NCI-H510A (cell line): ENCODE measurements at regions not wholly inside any gene's neighbourhood (a gene's known extent, or its start where the extent isn't known, plus 50 kb on each side); places are given as distances from the start of the nearest gene placed in this dataset.

Experiments
- DNase-seq: peaks from one replicate; lab custom pipeline; 2025; lab: John Stamatoyannopoulos, UW

GRCh38 chr14:104387022-104388010 lies 192.2 kb upstream of the C14orf180 start:
- no peak for DNase-seq

- DNase-seq: no peak
These were observed 191.5 kb upstream of the C14orf180 start for GRCh38 chr14:104388011-104388521.

GRCh38 chr14:104388541-104389325 lies 190.8 kb upstream of the C14orf180 start:
- no peak for DNase-seq

GRCh38 chr14:104389326-104390220 lies 190.0 kb upstream of the C14orf180 start:
- DNase-seq: no peak

GRCh38 chr14:104390221-104390931 lies 189.2 kb upstream of the C14orf180 start:
- DNase-seq: no peak

GRCh38 chr14:104390941-104391901 lies 188.3 kb upstream of the C14orf180 start:
- no peak for DNase-seq

- no peak for DNase-seq
These were observed 187.6 kb upstream of the C14orf180 start for GRCh38 chr14:104392001-104392395.

- DNase-seq: no peak
These were observed 187.0 kb upstream of the C14orf180 start for GRCh38 chr14:104392396-104393198.

- DNase-seq: no peak
These were observed 186.2 kb upstream of the C14orf180 start for GRCh38 chr14:104393199-104393897.

- DNase-seq: no peak
These were observed 185.6 kb upstream of the C14orf180 start for GRCh38 chr14:104393898-104394381.

GRCh38 chr14:104394409-104394851 lies 185.1 kb upstream of the C14orf180 start:
- no peak for DNase-seq

- no peak for DNase-seq
These were observed 184.3 kb upstream of the C14orf180 start for GRCh38 chr14:104395276-104395675.

GRCh38 chr14:104395941-104396681 lies 183.5 kb upstream of the C14orf180 start:
- DNase-seq: no peak

GRCh38 chr14:104396682-104397470 lies 182.7 kb upstream of the C14orf180 start:
- DNase-seq: no peak

- DNase-seq: no peak
These were observed 181.6 kb upstream of the C14orf180 start for GRCh38 chr14:104397956-104398355.

- DNase-seq: no peak
These were observed 180.9 kb upstream of the C14orf180 start for GRCh38 chr14:104398656-104399055.
